Activated T-cell treated with anti-CD3 and anti-CD28 coated beads, Interleukin-2, amount 50 U/mL, for 72 hours (primary cell): ENCODE measurements at regions not wholly inside any gene's neighbourhood (a gene's known extent, or its start where the extent isn't known, plus 50 kb on each side); places are given as distances from the start of the nearest gene placed in this dataset.
"Not testable (repeated sequence)": the region's sequence is repeated elsewhere in the genome, so short reads cannot be mapped to it uniquely, and the experiment has no call there.

Experiments used
- ATAC-seq, 2 donors: fragments of 150-1000 bp; cut with Tn5 transposase; replicated peaks in 1 of 2; 2 replicates each; pipeline ENCODE4 v1.10.0; 2021; ENCODE audit warnings: moderate library complexity in 2 of 2, mild to moderate bottlenecking in 1 of 2
- DNase-seq, 2 donors: peaks; one replicate each; pipeline ENCODE4 v3.0.0; 2021 to 2022; ENCODE audit warnings: mixed read lengths in 1 of 2
- H3K27ac Mint-ChIP-seq: one replicate; pipeline ENCODE4 v1.8.0; 2022; ENCODE audit warnings: mild to moderate bottlenecking, moderate library complexity, mixed read lengths
- H3K27me3 Mint-ChIP-seq: one replicate; pipeline ENCODE4 v1.8.0; 2022; ENCODE audit warnings: low read depth, mixed read lengths
- H3K36me3 Mint-ChIP-seq, 2 donors: one replicate each; pipeline ENCODE4 v1.8.0; 2022; ENCODE audit warnings: mixed read lengths in 2 of 2, mild to moderate bottlenecking in 1 of 2; ENCODE audit not compliant: insufficient read depth in 2 of 2
- H3K4me1 Mint-ChIP-seq: one replicate; pipeline ENCODE4 v1.8.0; 2022; ENCODE audit warnings: low read depth, mixed read lengths
- H3K4me3 Mint-ChIP-seq, 2 donors: one replicate each; pipeline ENCODE4 v1.8.0; 2022; ENCODE audit warnings: mild to moderate bottlenecking in 2 of 2, mixed read lengths in 2 of 2, moderate library complexity in 2 of 2
- H3K9me3 Mint-ChIP-seq, 2 donors: one replicate each; pipeline ENCODE4 v1.8.0; 2022; ENCODE audit warnings: mixed read lengths in 2 of 2

GRCh38 chr20:26208296-26209091 is 511.8 kb upstream of the ZNF337 start:
- H3K4me3 Mint-ChIP-seq, result peak overlapping the region; percentile 54 to 84
- H3K36me3 Mint-ChIP-seq, result peaks cover 3 to 4% of the 10 kb centered on the region in 2 donors
- H3K9me3 Mint-ChIP-seq, result no peaks in the 10 kb centered on the region
- peaks cover 26% of the 10 kb centered on the region for H3K27me3 Mint-ChIP-seq
- H3K27ac Mint-ChIP-seq, result no peak overlapping the region
- DNase-seq, result peak; percentile 30 to 34
- peak; percentile 65 to 73 for ATAC-seq
- H3K4me1 Mint-ChIP-seq, result peaks cover 14% of the 10 kb centered on the region

- H3K4me3 Mint-ChIP-seq, result peak overlapping the region; percentile 55 to 84
- H3K4me1 Mint-ChIP-seq, result peaks cover 14% of the 10 kb centered on the region
- H3K27ac Mint-ChIP-seq, H3K9me3 Mint-ChIP-seq, ATAC-seq, H3K36me3 Mint-ChIP-seq: not testable (repeated sequence)
- DNase-seq, result peak; percentile 0 to 16
- peaks cover 26% of the 10 kb centered on the region for H3K27me3 Mint-ChIP-seq
Measured at GRCh38 chr20:26207967-26208295, 511.3 kb upstream of the ZNF337 start.

GRCh38 chr20:26207237-26207966 is 510.7 kb upstream of the ZNF337 start:
- Mint-ChIP-seq H3K4me3 (peak overlapping the region; percentile 55 to 84), H3K4me1 (peaks cover 14% of the 10 kb centered on the region), H3K27ac (no peak overlapping the region), H3K36me3 (peaks cover 3 to 5% of the 10 kb centered on the region in 2 donors), H3K27me3 (peaks cover 26% of the 10 kb centered on the region), H3K9me3 (peaks cover 2 to 3% of the 10 kb centered on the region in 2 donors)
- ATAC-seq (no peak), DNase-seq (no peak)

- Mint-ChIP-seq H3K27ac (no peak overlapping the region), H3K4me1 (peaks cover 13% of the 10 kb centered on the region), H3K27me3 (peaks cover 24% of the 10 kb centered on the region), H3K36me3 (peaks cover 8 to 9% of the 10 kb centered on the region in 2 donors), H3K4me3 (no peak overlapping the region), H3K9me3 (peaks cover 6 to 8% of the 10 kb centered on the region in 2 donors)
- no peak for ATAC-seq
- no peak for DNase-seq
Measured at GRCh38 chr20:26205350-26205749, 508.7 kb upstream of the ZNF337 start.

GRCh38 chr20:26201026-26201425 is 504.4 kb upstream of the ZNF337 start:
- H3K4me3 Mint-ChIP-seq, ATAC-seq, H3K36me3 Mint-ChIP-seq, H3K9me3 Mint-ChIP-seq, H3K27ac Mint-ChIP-seq, DNase-seq, H3K27me3 Mint-ChIP-seq, H3K4me1 Mint-ChIP-seq: not testable (repeated sequence)

- H3K4me1 Mint-ChIP-seq, ATAC-seq, H3K4me3 Mint-ChIP-seq, H3K9me3 Mint-ChIP-seq, H3K27ac Mint-ChIP-seq, DNase-seq, H3K27me3 Mint-ChIP-seq, H3K36me3 Mint-ChIP-seq: not testable (repeated sequence)
Measured at GRCh38 chr20:26187329-26187728, 490.7 kb upstream of the ZNF337 start.

GRCh38 chr20:26183720-26184119 is 487.1 kb upstream of the ZNF337 start:
- not testable (repeated sequence) for ATAC-seq, H3K27me3 Mint-ChIP-seq, DNase-seq, H3K4me1 Mint-ChIP-seq, H3K36me3 Mint-ChIP-seq, H3K27ac Mint-ChIP-seq, H3K9me3 Mint-ChIP-seq, H3K4me3 Mint-ChIP-seq

- not testable (repeated sequence) for H3K27ac Mint-ChIP-seq, H3K27me3 Mint-ChIP-seq, H3K4me1 Mint-ChIP-seq, H3K36me3 Mint-ChIP-seq, H3K4me3 Mint-ChIP-seq, H3K9me3 Mint-ChIP-seq, DNase-seq, ATAC-seq
Measured at GRCh38 chr20:26181364-26181763, 484.7 kb upstream of the ZNF337 start.

GRCh38 chr20:26171875-26172274 is 475.2 kb upstream of the ZNF337 start:
- H3K4me3 Mint-ChIP-seq, ATAC-seq, H3K27me3 Mint-ChIP-seq, H3K36me3 Mint-ChIP-seq, H3K27ac Mint-ChIP-seq, H3K9me3 Mint-ChIP-seq, DNase-seq, H3K4me1 Mint-ChIP-seq: not testable (repeated sequence)

GRCh38 chr20:26169506-26169905 is 472.9 kb upstream of the ZNF337 start:
- H3K4me1 Mint-ChIP-seq, result no peaks in the 10 kb centered on the region
- no peak overlapping the region for H3K27ac Mint-ChIP-seq
- ATAC-seq, result no peak
- no peak overlapping the region for H3K4me3 Mint-ChIP-seq
- no peaks in the 10 kb centered on the region for H3K27me3 Mint-ChIP-seq
- no peaks in the 10 kb centered on the region for H3K36me3 Mint-ChIP-seq
- DNase-seq, result no peak
- no peaks in the 10 kb centered on the region for H3K9me3 Mint-ChIP-seq

GRCh38 chr20:26167499-26167898 is 470.8 kb upstream of the ZNF337 start:
- Mint-ChIP-seq H3K36me3 (no peaks in the 10 kb centered on the region), H3K27ac (no peak overlapping the region), H3K4me3 (no peak overlapping the region), H3K27me3 (no peaks in the 10 kb centered on the region), H3K4me1 (no peaks in the 10 kb centered on the region), H3K9me3 (no peaks in the 10 kb centered on the region)
- DNase-seq (no peak), ATAC-seq (no peak)

- Mint-ChIP-seq H3K4me1 (no peaks in the 10 kb centered on the region), H3K4me3 (no peak overlapping the region), H3K27me3 (no peaks in the 10 kb centered on the region), H3K27ac (no peak overlapping the region), H3K36me3 (no peaks in the 10 kb centered on the region), H3K9me3 (no peaks in the 10 kb centered on the region)
- DNase-seq (no peak), ATAC-seq (no peak)
Measured at GRCh38 chr20:26163890-26164289, 467.2 kb upstream of the ZNF337 start.

GRCh38 chr20:26163151-26163550 is 466.5 kb upstream of the ZNF337 start:
- H3K27ac Mint-ChIP-seq, H3K27me3 Mint-ChIP-seq, H3K4me3 Mint-ChIP-seq, H3K4me1 Mint-ChIP-seq, H3K36me3 Mint-ChIP-seq, DNase-seq, ATAC-seq, H3K9me3 Mint-ChIP-seq: not testable (repeated sequence)
